Suppressor macrophage (primary cell): ENCODE measurements at regions not wholly inside any gene's neighbourhood (a gene's known extent, or its start where the extent isn't known, plus 50 kb on each side); places are given as distances from the start of the nearest gene placed in this dataset.
A peak's percentile ranks its signal among the peaks of the same experiment; 100 is the strongest.

ENCODE experiments used
- DNase-seq, 4 experiments: peaks; one replicate each; pipeline ENCODE4 v3.0.0-alpha.2; 2020 to 2022

- no peak for DNase-seq
These were observed 104.7 kb upstream of the SSBP2 start for GRCh38 chr5:81855591-81855990.

- no peak for DNase-seq
These were observed 104.0 kb upstream of the SSBP2 start for GRCh38 chr5:81854915-81855314.

- DNase-seq = no peak
These were observed 103.6 kb upstream of the SSBP2 start for GRCh38 chr5:81854485-81854884.

GRCh38 chr5:81853030-81853357 is 102.1 kb upstream of the SSBP2 start:
- DNase-seq = no peak

GRCh38 chr5:81852291-81853029 is 101.6 kb upstream of the SSBP2 start:
- DNase-seq = peak in 2 of 4 experiments; percentile 16

- DNase-seq = peak; percentile 95 to 98 (median 97)
These were observed 100.7 kb upstream of the SSBP2 start for GRCh38 chr5:81851481-81852178.

- DNase-seq = peak in 3 of 4 experiments; percentile 4 to 23 (median 12)
These were observed 99.8 kb upstream of the SSBP2 start for GRCh38 chr5:81850501-81851357.

GRCh38 chr5:81849770-81850367 is 99.0 kb upstream of the SSBP2 start:
- no peak for DNase-seq

- DNase-seq = peak; percentile 55 to 79 (median 68)
These were observed 97.5 kb upstream of the SSBP2 start for GRCh38 chr5:81848362-81848880.

GRCh38 chr5:81846301-81846700 is 95.4 kb upstream of the SSBP2 start:
- DNase-seq = no peak

- DNase-seq = no peak
These were observed 92.9 kb upstream of the SSBP2 start for GRCh38 chr5:81843845-81844244.

GRCh38 chr5:81842795-81843398 is 92.0 kb upstream of the SSBP2 start:
- DNase-seq = no peak

GRCh38 chr5:81839034-81839433 is 88.1 kb upstream of the SSBP2 start:
- DNase-seq = no peak

- peak; percentile 51 to 79 (median 72) for DNase-seq
These were observed 87.5 kb upstream of the SSBP2 start for GRCh38 chr5:81838307-81838906.

GRCh38 chr5:81837667-81838306 is 86.9 kb upstream of the SSBP2 start:
- no peak for DNase-seq

GRCh38 chr5:81835814-81836367 is 85.0 kb upstream of the SSBP2 start:
- no peak for DNase-seq

GRCh38 chr5:81834021-81834660 is 83.2 kb upstream of the SSBP2 start:
- no peak for DNase-seq

- DNase-seq = peak; percentile 28 to 66 (median 48)
These were observed 79.7 kb upstream of the SSBP2 start for GRCh38 chr5:81830596-81830995.

- peak; percentile 16 to 54 (median 48) for DNase-seq
These were observed 78.3 kb upstream of the SSBP2 start for GRCh38 chr5:81829242-81829641.

GRCh38 chr5:81827500-81827899 is 76.6 kb upstream of the SSBP2 start:
- no peak for DNase-seq
